ENCODE measurements at regions not wholly inside any gene's neighbourhood (a gene's known extent, or its start where the extent isn't known, plus 50 kb on each side); places are given as distances from the start of the nearest gene placed in this dataset.

DNA sequence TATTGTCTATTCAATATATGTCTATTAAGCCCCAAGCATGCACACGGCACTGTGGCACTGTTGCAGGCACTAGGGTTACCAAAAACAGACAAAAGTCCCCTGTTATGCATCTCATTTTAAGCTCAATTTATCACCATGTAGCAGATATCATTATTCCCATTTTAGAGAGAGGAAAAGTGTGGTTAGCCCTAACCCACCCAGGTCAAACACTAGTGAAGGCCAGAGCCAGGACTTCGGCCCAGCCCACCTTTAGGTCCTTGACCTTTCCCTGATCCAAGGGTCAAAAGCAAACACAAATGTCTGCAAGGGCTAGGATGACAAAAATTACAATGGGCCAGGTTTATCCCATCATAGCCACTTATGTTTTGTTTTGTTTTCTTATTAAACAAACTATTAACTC is 130.3 kb upstream of the NUDT7 start:
- no peak for DNase-seq (ENCODE audit: low read depth in 1 of 2, low spot score in 1 of 2)

DNA sequence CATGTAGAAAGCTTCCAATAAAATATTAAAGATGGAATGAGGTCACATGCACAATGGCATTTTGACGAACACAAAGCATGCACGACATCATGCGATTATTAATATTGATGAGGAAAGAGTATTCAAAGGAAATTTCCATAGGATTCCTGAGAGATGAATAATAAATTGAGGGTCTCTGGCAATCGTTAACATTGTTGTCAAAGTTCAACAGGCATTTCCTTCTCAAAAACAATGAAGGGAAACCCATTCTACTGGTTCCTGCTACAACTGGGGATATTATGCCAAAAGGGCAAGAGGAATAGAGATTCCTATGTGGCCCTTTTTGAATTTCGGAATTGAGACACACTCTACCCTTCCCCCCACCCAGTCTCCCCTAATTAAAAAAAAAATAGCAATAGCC is 128.3 kb upstream of the NUDT7 start:
- DNase-seq (ENCODE audit: low read depth in 1 of 2, low spot score in 1 of 2), result no peak

DNA sequence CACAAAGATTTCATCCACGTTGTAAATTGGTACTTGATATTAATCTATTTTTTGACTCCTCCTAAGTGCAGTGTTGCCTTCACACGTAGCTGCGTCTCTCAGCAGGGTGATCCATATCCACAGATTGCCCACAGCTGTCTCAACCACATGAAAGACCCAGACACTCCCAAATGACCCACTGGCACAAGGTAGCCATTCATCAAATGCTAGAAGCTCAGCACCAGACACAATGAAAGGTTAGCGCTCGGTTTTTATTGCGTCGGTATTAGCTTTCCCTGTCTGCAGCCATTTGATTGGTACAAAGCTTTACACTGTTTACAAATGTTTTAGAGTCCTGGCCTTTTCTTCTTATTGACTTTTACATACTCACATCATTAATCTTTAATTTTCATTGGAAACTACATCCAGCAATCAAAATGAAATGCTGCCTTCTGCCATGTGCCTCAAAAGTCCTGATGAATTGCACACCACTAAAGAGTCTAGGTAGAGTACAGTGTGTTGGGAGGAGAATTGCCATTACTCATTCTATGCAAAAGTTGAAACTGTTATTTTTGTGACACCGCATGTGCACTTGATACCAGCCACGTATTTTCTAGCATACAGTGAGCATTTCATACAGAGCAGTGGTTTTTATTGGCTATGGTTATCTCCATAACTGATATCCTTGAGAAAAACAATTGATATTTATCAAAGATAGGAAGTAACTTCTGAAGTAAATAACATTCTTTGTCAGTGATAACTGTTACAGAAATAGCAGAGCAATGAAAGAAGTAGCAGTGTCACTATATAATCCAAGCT is 127.3 kb upstream of the NUDT7 start:
- no peak for DNase-seq (ENCODE audit: low read depth in 1 of 2, low spot score in 1 of 2)

DNA sequence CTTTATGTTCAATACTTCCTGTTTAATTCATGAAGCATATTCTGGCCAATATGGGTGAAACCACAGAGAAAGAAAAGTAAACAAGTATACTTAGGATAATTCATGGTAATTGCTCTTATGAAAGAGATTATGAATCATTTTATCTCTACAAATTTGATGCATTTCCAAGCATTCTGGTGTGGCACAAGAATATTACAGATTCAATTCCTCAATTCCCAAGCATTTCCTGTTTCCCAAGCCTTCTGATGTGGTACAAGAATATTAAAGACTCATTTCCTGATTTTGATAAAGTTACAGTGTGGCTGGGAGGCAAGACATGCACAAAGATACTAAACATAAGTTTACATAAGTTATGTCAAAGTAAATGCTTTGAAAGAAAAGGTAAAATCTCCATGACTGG is 126.1 kb upstream of the NUDT7 start:
- DNase-seq (ENCODE audit: low read depth in 1 of 2, low spot score in 1 of 2), result no peak

DNA sequence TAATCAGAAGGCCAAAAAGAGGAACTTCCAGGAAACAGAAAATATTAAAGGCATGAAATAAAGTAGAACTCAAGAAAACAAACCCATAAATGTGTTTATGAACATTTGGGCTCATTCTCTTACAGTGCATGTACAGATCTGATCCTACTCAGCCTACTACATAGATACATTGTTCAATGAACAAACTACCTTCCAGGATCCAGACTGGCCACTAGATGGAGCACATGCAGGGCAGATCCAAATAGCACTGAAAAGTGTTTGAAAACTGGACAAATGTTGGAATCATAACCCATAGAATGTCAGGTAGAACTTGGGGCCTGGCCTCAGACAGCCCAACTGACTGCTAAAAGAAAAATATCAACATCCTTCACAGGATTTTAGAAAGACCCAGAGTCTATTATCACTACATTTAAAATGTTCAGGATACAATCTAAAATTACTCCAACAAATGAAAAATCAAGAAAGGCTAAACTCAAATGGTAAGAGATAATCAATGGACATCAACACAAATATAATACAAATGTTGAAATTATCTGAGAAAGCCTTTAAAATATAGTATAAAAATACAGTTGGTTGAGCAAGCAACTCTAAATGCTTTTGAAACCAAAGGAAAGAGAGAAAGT is 122.4 kb upstream of the NUDT7 start:
- no peak for DNase-seq (ENCODE audit: low read depth in 1 of 2, low spot score in 1 of 2)

DNA sequence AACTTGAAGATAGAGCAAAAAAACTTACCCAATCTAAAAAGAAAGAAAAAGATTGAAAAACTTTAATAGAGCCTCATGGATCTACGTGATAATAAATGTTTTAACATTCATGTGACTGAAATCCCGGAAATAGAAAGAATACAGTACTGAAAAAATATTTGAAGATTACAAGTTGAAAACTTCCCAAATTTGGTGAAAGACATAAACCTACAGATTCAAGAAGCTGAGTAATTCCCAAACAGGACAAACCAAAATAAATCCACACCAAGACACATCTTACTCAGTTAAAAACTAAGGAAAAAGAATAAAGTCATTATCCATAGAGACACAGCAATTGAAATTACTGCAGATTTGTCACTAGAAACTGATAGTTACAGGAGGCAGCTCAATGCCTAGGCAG is 121.8 kb upstream of the NUDT7 start:
- no peak for DNase-seq (ENCODE audit: low read depth in 1 of 2, low spot score in 1 of 2)

DNA sequence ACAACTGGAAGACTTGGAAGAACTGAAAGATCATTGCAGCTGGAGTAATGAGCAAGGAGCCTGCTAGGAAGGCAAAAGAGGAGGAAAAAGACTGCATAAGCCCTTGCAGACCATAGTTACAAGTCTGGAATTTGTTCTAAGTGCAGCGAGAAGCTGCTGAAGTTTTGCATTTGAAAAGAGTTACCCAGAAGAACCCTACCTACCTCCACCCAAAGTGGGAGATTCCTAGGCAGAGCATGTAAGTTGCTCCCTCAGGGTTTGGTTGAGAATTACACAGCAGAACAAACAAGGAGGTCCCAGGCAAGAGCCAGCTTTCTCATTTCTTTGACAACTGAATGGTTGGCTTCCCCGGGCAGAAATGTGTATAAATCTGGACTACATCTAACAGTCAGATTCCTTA is 118.7 kb upstream of the NUDT7 start:
- no peak for DNase-seq (ENCODE audit: low read depth in 1 of 2, low spot score in 1 of 2)

DNA sequence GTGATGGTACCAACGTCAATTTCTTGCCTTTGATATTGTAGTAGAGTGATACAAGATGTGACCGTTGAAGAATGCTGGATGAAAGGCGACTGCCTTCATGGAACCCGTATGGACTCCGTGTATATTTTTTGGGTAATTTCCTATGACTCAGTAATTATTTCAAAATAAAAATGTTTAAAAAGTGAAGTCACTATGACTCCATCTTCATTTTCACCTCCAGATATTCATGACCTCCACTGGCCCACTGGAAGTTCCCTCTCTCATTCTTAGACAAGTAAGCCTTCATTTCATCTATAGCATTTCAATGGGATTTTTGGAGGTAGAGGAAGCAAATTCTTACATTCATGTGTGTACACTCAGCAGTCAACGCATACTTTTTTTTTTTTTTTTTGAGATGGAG is 111.8 kb upstream of the NUDT7 start:
- DNase-seq (ENCODE audit: low read depth in 1 of 2, low spot score in 1 of 2), result no peak

DNA sequence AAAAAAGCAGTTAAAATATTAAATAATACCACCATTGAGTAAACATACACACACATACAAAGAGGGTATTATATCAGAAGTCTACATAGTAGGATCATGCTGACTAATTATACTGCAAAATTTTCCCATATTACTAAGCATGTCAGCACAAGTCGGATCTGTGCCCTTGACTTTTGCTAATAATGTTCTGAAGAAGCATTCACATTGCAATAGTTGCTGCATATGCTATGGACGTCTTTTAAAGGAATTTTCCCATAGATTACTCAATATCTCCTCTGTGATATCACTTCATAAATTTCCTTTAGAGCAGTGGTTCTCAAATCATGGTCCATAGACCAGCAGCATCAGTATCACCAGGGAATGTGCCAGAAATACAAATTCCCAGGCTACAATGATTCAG is 110.9 kb upstream of the NUDT7 start:
- no peak for DNase-seq (ENCODE audit: low read depth in 1 of 2, low spot score in 1 of 2)

DNA sequence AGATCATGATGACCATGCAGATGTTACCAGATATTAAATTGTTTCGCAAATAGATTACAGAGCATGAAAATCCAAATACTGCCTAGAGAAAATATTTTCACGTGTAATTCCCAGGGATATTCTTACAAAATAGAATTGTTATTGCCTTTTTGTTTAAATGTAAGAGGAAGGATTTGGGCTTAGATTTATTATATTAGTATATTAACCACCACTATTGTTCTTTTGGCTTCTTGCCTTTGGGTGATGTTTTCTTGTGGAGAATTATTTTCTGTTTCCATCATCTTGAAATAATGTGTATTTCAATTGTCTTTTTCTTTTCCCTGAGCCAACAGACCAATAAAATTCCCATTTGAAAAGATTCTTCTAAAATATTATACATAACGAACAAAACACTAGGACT is 109.7 kb upstream of the NUDT7 start:
- no peak for DNase-seq (ENCODE audit: low read depth in 1 of 2, low spot score in 1 of 2)

DNA sequence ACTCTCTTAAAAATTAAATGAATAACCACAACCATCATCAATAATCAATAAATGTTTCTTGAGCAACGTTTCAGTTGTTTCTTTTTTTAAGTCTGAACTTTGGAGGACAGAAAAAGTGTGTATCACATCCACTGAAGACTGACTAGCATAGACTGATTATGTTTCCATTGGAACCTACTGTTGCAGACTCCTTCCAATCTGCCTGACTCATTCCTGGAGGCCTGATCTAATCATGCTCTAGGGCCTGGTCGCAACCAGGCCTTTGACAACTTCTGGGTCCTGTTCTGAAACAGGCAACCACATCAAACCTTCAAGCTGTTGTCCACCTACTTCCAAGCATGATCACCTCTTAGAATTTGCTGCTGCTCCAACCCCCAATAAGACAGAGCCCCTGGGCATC is 109.2 kb upstream of the NUDT7 start:
- DNase-seq (ENCODE audit: low read depth in 1 of 2, low spot score in 1 of 2), result no peak

DNA sequence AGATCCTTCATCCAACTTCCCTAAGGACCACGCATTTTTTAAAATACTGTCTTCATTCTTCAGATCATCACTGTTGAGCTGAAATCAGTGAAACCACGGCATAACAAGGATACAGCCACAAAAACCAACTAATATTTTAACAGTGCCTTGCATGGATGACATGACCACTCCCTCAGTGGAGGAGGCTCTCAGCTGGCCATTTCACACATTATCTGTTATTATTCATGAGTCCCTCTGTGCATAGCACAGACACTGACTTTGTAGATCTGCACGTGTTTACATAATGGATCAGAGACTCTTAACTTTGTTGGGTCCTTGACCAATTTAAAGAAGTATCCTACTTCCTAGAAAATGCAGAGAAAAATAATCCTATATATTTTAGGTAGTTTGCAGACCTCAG is 104.8 kb upstream of the NUDT7 start:
- DNase-seq (ENCODE audit: low read depth in 1 of 2, low spot score in 1 of 2), result no peak

DNA sequence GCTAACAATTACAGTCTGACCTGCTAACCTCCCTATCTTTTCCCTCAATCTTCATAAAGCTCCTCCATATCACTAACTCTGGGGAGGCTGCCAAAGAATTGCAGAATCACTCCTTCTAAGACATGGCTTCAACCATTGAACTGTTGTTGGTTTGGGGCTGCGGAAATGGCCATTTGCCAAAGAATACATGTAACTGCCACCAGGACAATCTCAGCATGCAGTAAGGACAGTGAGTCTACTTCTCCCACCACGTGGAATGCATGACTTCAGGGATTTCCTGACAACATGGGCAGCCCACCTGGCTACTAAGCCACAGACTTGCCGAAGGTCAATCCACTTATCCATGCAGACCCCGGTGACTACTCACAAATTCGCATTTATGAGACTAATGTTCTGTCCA is 104.3 kb upstream of the NUDT7 start:
- DNase-seq (ENCODE audit: low read depth in 1 of 2, low spot score in 1 of 2), result no peak

DNA sequence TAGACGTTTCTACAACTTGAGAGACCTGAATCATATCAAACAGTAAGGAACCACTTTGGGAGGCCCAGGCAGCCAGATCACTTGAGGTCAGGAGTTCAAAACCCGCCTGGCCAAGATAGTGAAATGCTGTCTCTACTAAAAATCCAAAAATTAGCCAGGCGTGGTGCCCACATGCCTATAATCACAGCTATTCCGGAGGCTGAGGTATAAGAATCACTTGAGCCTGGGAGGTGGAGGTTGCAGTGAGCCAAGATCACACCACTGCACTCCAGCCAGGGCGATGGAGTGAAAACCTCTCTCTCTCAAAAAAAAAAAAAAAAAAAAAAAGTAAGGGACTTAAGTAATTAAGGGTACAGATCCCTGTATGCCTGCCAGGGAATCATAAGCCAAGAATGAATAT is 103.4 kb upstream of the NUDT7 start:
- no peak for DNase-seq (ENCODE audit: low read depth in 1 of 2, low spot score in 1 of 2)

DNA sequence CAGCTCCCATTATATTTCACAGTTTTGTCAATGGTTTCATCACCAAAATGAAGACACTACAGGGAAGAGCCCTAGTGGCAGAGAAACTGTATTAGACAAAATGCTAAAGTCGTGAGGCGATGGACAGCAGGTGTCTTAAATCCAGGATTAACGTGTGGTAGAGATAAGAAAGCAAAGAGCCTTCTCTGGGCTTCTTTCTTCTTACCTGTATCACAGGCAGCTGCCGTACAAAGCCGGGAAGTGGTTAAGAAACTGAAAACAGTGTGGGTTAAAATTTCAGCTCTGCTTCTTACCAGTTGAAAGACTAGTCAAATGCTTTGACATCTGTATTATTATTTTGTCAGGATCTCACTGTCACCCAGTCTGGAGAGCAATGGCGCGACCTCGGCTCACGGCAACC is 98.2 kb upstream of the NUDT7 start:
- DNase-seq (ENCODE audit: low read depth in 1 of 2, low spot score in 1 of 2), result no peak

DNA sequence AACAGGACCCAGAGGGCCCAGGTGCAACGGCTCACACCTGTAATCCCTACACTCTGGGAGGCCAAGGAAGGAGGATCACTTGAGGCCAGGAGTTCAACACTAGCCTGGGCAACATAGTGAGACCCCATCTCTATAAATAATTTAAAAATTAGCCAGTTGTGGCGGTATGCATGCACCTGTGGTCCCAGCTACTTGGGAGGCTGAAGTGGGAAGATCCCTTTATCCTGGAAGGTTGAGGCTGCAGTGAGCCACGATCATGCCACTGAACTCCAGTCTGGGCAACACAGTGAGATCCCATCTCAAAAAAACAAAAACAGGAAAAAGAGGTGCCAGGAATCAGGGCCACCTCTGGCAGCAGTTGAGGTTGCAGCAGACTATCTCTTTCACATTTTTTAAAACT is 85.7 kb upstream of the NUDT7 start:
- no peak for DNase-seq (ENCODE audit: low read depth in 1 of 2, low spot score in 1 of 2)

DNA sequence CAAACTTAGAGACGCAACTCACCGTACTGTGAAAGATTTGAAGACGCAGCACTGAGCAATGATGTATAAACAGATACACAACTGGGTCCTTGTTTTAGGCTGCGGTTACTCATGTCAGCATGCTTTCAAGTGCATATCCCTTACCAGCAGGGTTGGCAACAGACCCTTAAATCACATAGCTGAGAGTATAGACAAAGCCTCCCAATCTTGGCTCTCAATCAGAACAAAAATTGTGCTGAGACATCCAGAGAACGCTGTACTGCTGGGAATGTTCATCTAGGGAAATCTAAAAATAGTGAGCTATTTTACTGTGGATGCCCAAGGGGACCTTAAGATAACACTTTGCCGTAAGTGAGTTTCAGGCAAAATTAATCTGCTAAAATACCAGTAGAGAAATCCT is 84.4 kb upstream of the NUDT7 start:
- DNase-seq (ENCODE audit: low read depth in 1 of 2, low spot score in 1 of 2), result no peak

DNA sequence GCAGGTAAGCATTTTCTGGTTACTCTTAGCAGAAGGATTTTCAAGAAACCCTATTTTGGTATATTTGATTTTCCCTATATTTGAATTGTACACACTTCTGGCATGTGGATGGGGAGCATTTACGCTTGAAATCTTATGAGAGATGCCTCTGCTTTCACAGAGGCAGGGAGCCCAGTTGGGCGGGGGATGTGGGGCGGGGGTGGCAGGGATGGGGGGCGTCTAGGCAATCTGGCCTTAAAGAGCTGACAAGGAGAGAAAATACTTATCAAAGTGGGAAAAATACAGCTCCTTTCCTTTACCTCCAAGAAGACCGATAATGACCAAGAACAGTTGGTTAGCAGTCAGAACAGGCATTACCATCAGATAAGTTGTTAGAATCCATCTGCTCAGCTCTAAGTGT is 79.1 kb upstream of the NUDT7 start:
- DNase-seq (ENCODE audit: low read depth in 1 of 2, low spot score in 1 of 2), result no peak

DNA sequence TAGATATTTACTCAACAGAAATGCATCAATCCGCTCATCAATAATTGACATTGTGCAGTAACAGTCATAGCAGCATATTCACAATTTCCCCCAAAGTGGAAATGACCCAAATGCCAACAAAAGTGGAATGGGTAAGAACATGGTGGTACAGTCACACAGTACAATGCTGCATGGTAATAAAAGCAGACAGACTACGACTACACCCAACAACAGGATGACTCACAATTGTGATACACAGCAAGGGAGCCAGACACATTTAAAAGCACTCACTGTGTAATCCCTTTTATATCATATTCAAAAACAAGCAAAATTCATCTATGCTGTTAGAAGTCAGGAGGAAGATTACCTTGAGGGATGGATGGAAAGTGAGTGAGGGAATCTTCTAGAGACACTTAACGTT is 76.5 kb upstream of the NUDT7 start:
- no peak for DNase-seq (ENCODE audit: low read depth in 1 of 2, low spot score in 1 of 2)

DNA sequence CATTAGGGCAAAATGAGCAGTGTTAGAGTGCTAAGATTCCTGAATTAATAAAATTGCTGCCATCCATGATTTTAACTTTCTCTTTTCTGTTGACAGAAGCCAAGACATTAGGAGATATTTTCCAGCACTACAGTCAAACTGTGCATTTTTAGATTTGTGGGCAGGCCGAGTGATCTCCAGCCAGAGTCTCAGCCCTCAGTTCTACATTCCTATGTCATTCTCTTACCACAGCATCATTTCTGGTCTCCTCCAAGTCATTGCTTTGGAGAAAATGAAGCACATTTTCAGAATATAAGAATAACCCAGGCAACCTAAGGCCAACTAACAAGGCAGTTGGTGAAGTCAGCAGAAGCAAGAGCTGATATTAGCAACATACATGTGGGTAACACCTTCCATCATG is 74.6 kb upstream of the NUDT7 start:
- DNase-seq (ENCODE audit: low read depth in 1 of 2, low spot score in 1 of 2), result no peak

DNA sequence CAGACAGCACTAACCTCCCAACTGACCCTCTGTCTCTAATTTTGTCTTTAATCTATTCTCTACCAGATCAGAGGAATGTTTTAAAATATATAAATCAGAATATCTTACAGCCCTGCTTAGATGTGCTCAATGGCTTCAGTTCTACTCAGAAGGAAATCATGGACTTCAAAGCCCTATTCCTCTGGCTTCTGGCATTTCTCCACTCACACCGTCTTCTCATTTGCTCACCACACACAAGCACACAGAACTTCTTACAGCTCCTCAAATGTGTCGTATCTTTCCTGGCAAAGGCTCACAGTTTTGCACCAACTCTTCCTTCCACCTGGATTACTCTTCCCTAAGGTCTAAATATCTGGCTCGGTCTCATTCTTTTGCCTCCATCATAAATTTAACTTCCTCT is 71.6 kb upstream of the NUDT7 start:
- DNase-seq (ENCODE audit: low read depth in 1 of 2, low spot score in 1 of 2), result no peak

DNA sequence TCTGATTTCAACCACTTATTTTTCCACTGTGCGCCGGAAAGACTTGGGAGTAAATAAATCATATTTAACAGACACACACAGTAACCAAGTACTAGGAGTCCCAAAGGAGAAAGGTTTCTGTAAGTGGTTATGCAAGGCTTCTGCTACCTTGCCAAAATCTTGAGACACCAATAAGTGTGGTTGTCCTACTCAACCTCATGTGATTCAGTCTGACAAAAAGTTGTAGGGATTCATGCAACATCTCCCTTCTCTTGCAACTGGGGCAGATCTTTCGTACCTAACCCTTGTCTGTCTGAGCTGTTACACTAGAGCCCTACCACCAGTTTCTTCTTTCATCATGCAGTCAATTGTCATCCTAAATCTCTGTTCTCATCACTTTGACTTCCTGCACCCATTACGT is 69.9 kb upstream of the NUDT7 start:
- no peak for DNase-seq (ENCODE audit: low read depth in 1 of 2, low spot score in 1 of 2)

DNA sequence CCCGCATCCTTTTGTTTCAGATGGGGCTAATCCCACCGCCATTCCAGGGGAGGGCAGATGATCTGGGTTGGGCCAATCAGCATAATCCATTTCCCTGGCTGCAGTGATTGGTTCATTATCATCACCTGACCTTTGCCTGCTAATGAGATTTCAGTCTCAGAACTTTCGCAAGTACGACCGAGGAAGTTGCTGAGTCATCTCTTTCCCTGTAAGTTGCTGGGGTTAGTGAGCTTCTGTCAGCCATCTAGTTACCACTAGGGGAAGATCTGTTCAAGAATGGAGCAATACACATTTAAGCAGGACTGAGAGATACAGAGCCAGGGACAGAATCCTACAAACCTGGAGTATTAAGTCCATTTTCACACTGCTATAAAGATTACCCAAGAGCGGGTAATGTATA is 65.3 kb upstream of the NUDT7 start:
- no peak for DNase-seq (ENCODE audit: low read depth in 1 of 2, low spot score in 1 of 2)
